ENCODE measurements at regions not wholly inside any gene's neighbourhood (a gene's known extent, or its start where the extent isn't known, plus 50 kb on each side); places are given as distances from the start of the nearest gene placed in this dataset.

DNA sequence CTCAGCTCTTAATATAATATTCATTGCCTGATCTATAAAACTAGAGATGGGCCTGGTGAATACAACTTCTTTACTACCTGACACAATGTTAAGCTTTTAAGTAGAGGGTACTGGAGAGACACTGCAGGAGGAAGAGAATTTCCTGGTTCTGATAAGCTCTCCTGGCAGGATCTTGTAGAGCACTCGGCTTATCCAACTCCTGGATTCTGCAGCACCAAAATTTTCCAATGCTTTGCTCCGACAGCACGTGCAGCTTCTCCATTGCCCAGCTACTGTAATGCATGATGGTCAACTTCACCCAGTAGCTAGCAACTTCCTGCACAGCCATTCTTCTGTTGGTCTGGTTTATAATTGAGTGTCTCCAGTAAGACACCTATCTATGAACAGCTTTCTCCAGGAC is 686.2 kb upstream of the BOD1L1 start:
- intact Hi-C loops (cut with DNase I; ENCODE audit: low total_unique reads) (no loop called here), in situ Hi-C loops (cut with MboI; ENCODE audit: low sequenced_read_pairs in 4 of 4) (no loop called here)
- H3K9me3 ChIP-seq, result no peaks in the 10 kb centered on the region
- H3K4me3 ChIP-seq, result no peak overlapping the region
- no peaks in the 10 kb centered on the region for H3K27me3 ChIP-seq
- H3K27ac ChIP-seq, result no peak overlapping the region
- H3K4me1 ChIP-seq, result no peaks in the 10 kb centered on the region
- no peak for DNase-seq
- TF ChIP-seq CTCF (IDR thresholded peaks at IDR 0.05 in 4 of 5, conservative IDR thresholded peaks at IDR 0.05 in 1 of 5), result no peak
- no peak for TF ChIP-seq POLR2A (IDR thresholded peaks at IDR 0.05)
- no peaks in the 10 kb centered on the region for H3K36me3 ChIP-seq
- ATAC-seq, result no peak

- intact Hi-C loops (cut with DNase I; ENCODE audit: low total_unique reads), result no loop called here
- no peaks in the 10 kb centered on the region for H3K36me3 ChIP-seq
Measured at GRCh38 chr4:14315129-14315528, 687.2 kb upstream of the CPEB2 start.

DNA sequence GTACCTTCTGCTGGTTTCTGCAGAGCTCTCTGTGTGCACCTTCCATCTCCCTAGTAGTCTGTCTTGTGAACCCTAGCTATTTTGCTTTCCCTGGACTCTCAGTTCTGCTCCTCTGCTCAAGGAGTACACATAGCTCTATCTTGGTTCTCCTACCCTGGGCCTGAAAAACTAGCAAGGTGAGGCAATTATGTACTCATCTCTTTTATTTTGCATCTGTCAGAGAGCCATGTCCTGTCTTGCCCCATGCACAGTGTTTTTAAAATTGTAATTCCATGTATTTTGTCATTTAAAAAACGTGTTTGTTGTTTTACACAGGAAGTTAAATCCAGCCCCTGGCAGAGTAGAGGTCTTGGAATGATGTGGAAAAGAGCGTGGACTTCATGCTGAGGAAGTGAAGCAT is 684.9 kb upstream of the CPEB2 start:
- Histone ChIP-seq H3K9me3 (no peaks in the 10 kb centered on the region), H3K27me3 (no peaks in the 10 kb centered on the region), H3K27ac (no peak overlapping the region), H3K4me1 (no peaks in the 10 kb centered on the region), H3K4me3 (no peak overlapping the region), H3K36me3 (no peaks in the 10 kb centered on the region)
- intact Hi-C loops (cut with DNase I; ENCODE audit: low total_unique reads) (no loop called here), in situ Hi-C loops (cut with MboI; ENCODE audit: low sequenced_read_pairs in 4 of 4) (no loop called here)
- TF ChIP-seq POLR2A (IDR thresholded peaks at IDR 0.05) (no peak), CTCF (IDR thresholded peaks at IDR 0.05 in 4 of 5, conservative IDR thresholded peaks at IDR 0.05 in 1 of 5) (no peak)
- DNase-seq, result no peak
- ATAC-seq, result no peak

More at GRCh38 chr4:14315129-14315528, 687.2 kb upstream of the CPEB2 start:
- no peak for TF ChIP-seq CTCF (IDR thresholded peaks at IDR 0.05 in 4 of 5, conservative IDR thresholded peaks at IDR 0.05 in 1 of 5)
- TF ChIP-seq POLR2A (IDR thresholded peaks at IDR 0.05), result no peak
- ATAC-seq (no peak), DNase-seq (no peak)
- H3K4me1 ChIP-seq, result no peaks in the 10 kb centered on the region
- in situ Hi-C loops (cut with MboI; ENCODE audit: low sequenced_read_pairs in 4 of 4), result no loop called here
- H3K27ac ChIP-seq, result no peak overlapping the region
- H3K9me3 ChIP-seq, result no peaks in the 10 kb centered on the region
- no peak overlapping the region for H3K4me3 ChIP-seq
- no peaks in the 10 kb centered on the region for H3K27me3 ChIP-seq

- Histone ChIP-seq H3K27me3 (no peaks in the 10 kb centered on the region), H3K9me3 (no peaks in the 10 kb centered on the region), H3K36me3 (no peaks in the 10 kb centered on the region), H3K27ac (no peak overlapping the region), H3K4me1 (no peaks in the 10 kb centered on the region), H3K4me3 (no peak overlapping the region)
- no peak for TF ChIP-seq POLR2A (IDR thresholded peaks at IDR 0.05)
- TF ChIP-seq CTCF (IDR thresholded peaks at IDR 0.05 in 4 of 5, conservative IDR thresholded peaks at IDR 0.05 in 1 of 5), result no peak
- no peak for ATAC-seq
- intact Hi-C loops (cut with DNase I; ENCODE audit: low total_unique reads) (no loop called here), in situ Hi-C loops (cut with MboI; ENCODE audit: low sequenced_read_pairs in 4 of 4) (no loop called here)
- no peak for DNase-seq
Measured at GRCh38 chr4:14318671-14319070, 683.6 kb upstream of the CPEB2 start.

DNA sequence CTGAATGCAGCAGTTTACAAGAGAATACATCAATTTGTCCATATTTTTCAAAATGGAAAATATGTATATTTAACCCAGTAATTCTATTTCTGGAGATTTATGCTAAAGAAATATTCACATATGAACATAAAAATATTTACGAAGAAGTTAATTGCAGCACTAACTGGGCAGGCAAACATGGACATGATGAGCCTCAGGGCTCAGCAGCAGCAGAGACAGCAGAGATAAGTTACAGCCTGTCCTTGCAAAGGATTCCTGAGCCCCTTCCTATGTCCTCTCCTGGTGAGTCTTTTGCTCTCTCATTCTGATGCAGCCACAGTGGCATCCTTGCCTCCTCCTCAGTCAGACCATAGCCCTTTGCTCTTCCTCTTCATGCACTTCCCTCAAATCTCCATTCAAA is 680.6 kb upstream of the CPEB2 start:
- Histone ChIP-seq H3K9me3 (no peaks in the 10 kb centered on the region), H3K27ac (no peak overlapping the region), H3K36me3 (no peaks in the 10 kb centered on the region), H3K4me3 (no peak overlapping the region), H3K4me1 (no peaks in the 10 kb centered on the region), H3K27me3 (no peaks in the 10 kb centered on the region)
- ATAC-seq (no peak), DNase-seq (no peak)
- no peak for TF ChIP-seq CTCF (IDR thresholded peaks at IDR 0.05 in 4 of 5, conservative IDR thresholded peaks at IDR 0.05 in 1 of 5)
- in situ Hi-C loops (cut with MboI; ENCODE audit: low sequenced_read_pairs in 4 of 4) (no loop called here), intact Hi-C loops (cut with DNase I; ENCODE audit: low total_unique reads) (no loop called here)

Measured in gastrocnemius medialis (tissue), 4 donors.